HG03064 (cell line): ENCODE measurements at regions not wholly inside any gene's neighbourhood (a gene's known extent, or its start where the extent isn't known, plus 50 kb on each side); places are given as distances from the start of the nearest gene placed in this dataset.
"Not testable (repeated sequence)": the region's sequence is repeated elsewhere in the genome, so short reads cannot be mapped to it uniquely, and the experiment has no call there.

Experiments used
- ATAC-seq: cut with Tn5 transposase; IDR thresholded peaks from one replicate; pipeline ENCODE4 v1.9.1; 2021; ENCODE audit warnings: low read depth; ENCODE audit not compliant: unreplicated experiment

- no peak for ATAC-seq
Measured at GRCh38 chr10:2225609-2226008, 488.3 kb upstream of the ADARB2 start.

GRCh38 chr10:2223548-2224320 is 486.4 kb upstream of the ADARB2 start:
- ATAC-seq, result no peak

GRCh38 chr10:2222631-2223030 is 485.3 kb upstream of the ADARB2 start:
- ATAC-seq, result no peak

GRCh38 chr10:2214805-2215204 is 477.5 kb upstream of the ADARB2 start:
- ATAC-seq, result no peak

- no peak for ATAC-seq
Measured at GRCh38 chr10:2214092-2214491, 476.8 kb upstream of the ADARB2 start.

GRCh38 chr10:2212244-2212834 is 475.0 kb upstream of the ADARB2 start:
- no peak for ATAC-seq

- no peak for ATAC-seq
Measured at GRCh38 chr10:2210088-2210487, 472.8 kb upstream of the ADARB2 start.

GRCh38 chr10:2208106-2208505 is 470.8 kb upstream of the ADARB2 start:
- ATAC-seq, result no peak

GRCh38 chr10:2207246-2207922 is 470.1 kb upstream of the ADARB2 start:
- ATAC-seq, result no peak

- ATAC-seq, result no peak
Measured at GRCh38 chr10:2205406-2205805, 468.1 kb upstream of the ADARB2 start.

GRCh38 chr10:2202401-2202800 is 465.1 kb upstream of the ADARB2 start:
- no peak for ATAC-seq

GRCh38 chr10:2201534-2202099 is 464.3 kb upstream of the ADARB2 start:
- no peak for ATAC-seq

GRCh38 chr10:2197663-2198062 is 460.3 kb upstream of the ADARB2 start:
- ATAC-seq, result no peak

GRCh38 chr10:2196272-2196671 is 458.9 kb upstream of the ADARB2 start:
- ATAC-seq, result no peak

- not testable (repeated sequence) for ATAC-seq
Measured at GRCh38 chr10:2189356-2189755, 452.0 kb upstream of the ADARB2 start.

GRCh38 chr10:2188371-2188770 is 451.0 kb upstream of the ADARB2 start:
- ATAC-seq, result no peak

GRCh38 chr10:2173327-2173726 is 436.0 kb upstream of the ADARB2 start:
- no peak for ATAC-seq

- ATAC-seq, result no peak
Measured at GRCh38 chr10:2165771-2166460, 428.6 kb upstream of the ADARB2 start.

GRCh38 chr10:2150288-2150687 is 413.0 kb upstream of the ADARB2 start:
- no peak for ATAC-seq

GRCh38 chr10:2145926-2146478 is 408.7 kb upstream of the ADARB2 start:
- ATAC-seq, result no peak

- ATAC-seq, result no peak
Measured at GRCh38 chr10:2145491-2145890, 408.2 kb upstream of the ADARB2 start.
